ENCODE measurements at regions not wholly inside any gene's neighbourhood (a gene's known extent, or its start where the extent isn't known, plus 50 kb on each side); places are given as distances from the start of the nearest gene placed in this dataset.
"Not testable (repeated sequence)": the region's sequence is repeated elsewhere in the genome, so short reads cannot be mapped to it uniquely, and the experiment has no call there.

- peaks cover 2% of the 10 kb centered on the region; the same call in 1 of the 2 replicates for H3K4me1 ChIP-seq (ENCODE audit: insufficient read depth, low read length)
- no peaks in the 10 kb centered on the region for H3K36me3 ChIP-seq (ENCODE audit: insufficient read depth, low read length)
- no peak overlapping the region for H3K9ac ChIP-seq (ENCODE audit: low read depth, low read length)
- H3K9me3 ChIP-seq (ENCODE audit: control insufficient read depth, insufficient read depth, low read length): peaks cover 2% of the 10 kb centered on the region; the same call in 1 of the 2 replicates
Measured at GRCh38 chr9:107767711-107768110, 278.1 kb upstream of the KLF4 start.

DNA sequence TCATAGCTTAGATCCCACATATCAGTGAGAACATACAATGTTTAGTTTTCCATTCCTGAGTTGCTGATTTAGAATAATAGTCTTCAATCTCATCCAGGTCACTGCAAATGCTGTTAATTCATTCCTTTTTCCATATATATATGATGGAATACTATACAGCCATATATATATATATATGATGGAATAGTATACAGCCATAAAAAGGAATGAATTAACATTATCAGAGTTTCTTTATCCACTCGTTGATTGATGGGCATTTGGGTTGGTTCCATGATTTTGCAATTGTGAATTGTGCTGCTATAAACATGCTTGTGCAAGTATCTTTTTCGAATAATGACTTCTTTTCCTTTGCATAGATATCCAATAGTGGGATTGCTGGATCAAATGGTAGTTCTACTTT lies 273.9 kb upstream of the KLF4 start:
- H3K9me3 ChIP-seq (ENCODE audit: control insufficient read depth, insufficient read depth, low read length); H3K36me3 ChIP-seq (ENCODE audit: insufficient read depth, low read length); H3K9ac ChIP-seq (ENCODE audit: low read depth, low read length); H3K4me1 ChIP-seq (ENCODE audit: insufficient read depth, low read length): not testable (repeated sequence)

GRCh38 chr9:107761307-107761706 lies 271.7 kb upstream of the KLF4 start:
- H3K4me1 ChIP-seq (ENCODE audit: insufficient read depth, low read length): no peaks in the 10 kb centered on the region
- H3K9ac ChIP-seq (ENCODE audit: low read depth, low read length): no peak overlapping the region
- H3K9me3 ChIP-seq (ENCODE audit: control insufficient read depth, insufficient read depth, low read length): no peaks in the 10 kb centered on the region
- no peaks in the 10 kb centered on the region for H3K36me3 ChIP-seq (ENCODE audit: insufficient read depth, low read length)

- Histone ChIP-seq H3K9me3 (ENCODE audit: control insufficient read depth, insufficient read depth, low read length) (no peaks in the 10 kb centered on the region), H3K36me3 (ENCODE audit: insufficient read depth, low read length) (no peaks in the 10 kb centered on the region), H3K9ac (ENCODE audit: low read depth, low read length) (no peak overlapping the region), H3K4me1 (ENCODE audit: insufficient read depth, low read length) (no peaks in the 10 kb centered on the region)
Measured at GRCh38 chr9:107760469-107761242, 271.1 kb upstream of the KLF4 start.

- Histone ChIP-seq H3K4me1 (ENCODE audit: insufficient read depth, low read length) (peaks cover 8% of the 10 kb centered on the region; the same call in 1 of the 2 replicates), H3K36me3 (ENCODE audit: insufficient read depth, low read length) (no peaks in the 10 kb centered on the region), H3K9ac (ENCODE audit: low read depth, low read length) (no peak overlapping the region), H3K9me3 (ENCODE audit: control insufficient read depth, insufficient read depth, low read length) (no peaks in the 10 kb centered on the region)
Measured at GRCh38 chr9:107759823-107760166, 270.2 kb upstream of the KLF4 start.

DNA sequence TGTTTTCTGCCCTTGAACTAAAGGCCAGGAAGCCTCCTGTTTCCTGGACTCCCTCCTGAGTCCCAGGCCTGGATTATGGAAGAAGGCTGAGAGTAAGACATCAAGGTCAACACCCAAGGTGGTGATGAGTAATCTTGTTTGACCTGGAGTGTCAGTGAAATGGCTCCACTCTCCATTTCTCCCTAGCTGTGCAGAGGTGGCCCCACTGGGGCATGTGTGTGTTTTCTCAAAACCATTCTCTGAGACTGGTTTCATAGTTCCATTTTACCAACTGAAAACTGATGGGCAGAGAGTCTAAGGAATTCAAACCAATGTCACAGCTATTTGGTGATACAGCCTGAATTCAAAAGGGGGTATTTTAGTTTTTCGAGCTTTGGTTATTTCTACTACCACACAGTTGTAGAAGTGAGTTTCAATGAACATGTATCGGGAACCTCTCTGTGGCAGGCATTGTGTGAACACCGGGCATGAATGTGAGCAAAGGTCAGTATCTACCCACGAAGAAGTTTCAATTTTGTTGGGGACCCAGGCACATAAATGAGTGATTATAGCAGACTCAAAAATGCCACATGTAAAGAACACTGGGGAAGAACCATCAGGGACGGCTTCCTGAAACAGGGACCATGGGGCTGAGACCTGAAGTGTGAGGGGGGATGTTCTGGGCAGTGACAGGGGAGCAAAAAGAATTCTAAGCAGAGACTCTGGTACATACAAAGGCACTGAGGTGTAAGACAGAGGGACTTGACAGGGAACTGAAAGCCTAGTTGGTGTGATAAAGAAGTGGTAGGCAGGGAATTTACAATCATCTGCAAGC lies 269.6 kb upstream of the KLF4 start:
- Histone ChIP-seq H3K9me3 (ENCODE audit: control insufficient read depth, insufficient read depth, low read length) (no peaks in the 10 kb centered on the region), H3K9ac (ENCODE audit: low read depth, low read length) (no peak overlapping the region), H3K36me3 (ENCODE audit: insufficient read depth, low read length) (no peaks in the 10 kb centered on the region), H3K4me1 (ENCODE audit: insufficient read depth, low read length) (peaks cover 8% of the 10 kb centered on the region; the same call in 1 of the 2 replicates)

DNA sequence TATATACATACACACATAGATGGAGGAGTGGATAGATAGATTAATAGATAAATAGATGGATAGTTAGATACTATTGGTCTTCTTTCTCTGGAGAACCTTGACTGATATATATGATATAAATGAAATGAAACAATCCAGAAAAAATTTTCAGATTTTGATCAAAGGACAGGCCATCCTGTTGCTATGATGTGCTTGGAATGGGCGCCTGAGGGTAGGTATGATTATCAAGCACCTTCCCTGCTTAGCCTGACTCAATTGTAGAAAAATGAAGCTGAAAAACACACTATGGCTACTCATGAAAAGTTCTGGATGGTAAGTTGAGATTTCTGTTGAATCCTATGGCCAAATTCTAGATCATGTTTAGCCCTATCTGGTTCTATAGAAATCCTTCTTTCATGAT lies 266.5 kb upstream of the KLF4 start:
- peaks cover 19% of the 10 kb centered on the region for H3K4me1 ChIP-seq (ENCODE audit: insufficient read depth, low read length)
- H3K36me3 ChIP-seq (ENCODE audit: insufficient read depth, low read length): no peaks in the 10 kb centered on the region
- no peak overlapping the region for H3K9ac ChIP-seq (ENCODE audit: low read depth, low read length)
- no peaks in the 10 kb centered on the region for H3K9me3 ChIP-seq (ENCODE audit: control insufficient read depth, insufficient read depth, low read length)

GRCh38 chr9:107755246-107755645 lies 265.7 kb upstream of the KLF4 start:
- Histone ChIP-seq H3K9ac (ENCODE audit: low read depth, low read length) (no peak overlapping the region), H3K4me1 (ENCODE audit: insufficient read depth, low read length) (peaks cover 26% of the 10 kb centered on the region), H3K9me3 (ENCODE audit: control insufficient read depth, insufficient read depth, low read length) (no peaks in the 10 kb centered on the region), H3K36me3 (ENCODE audit: insufficient read depth, low read length) (no peaks in the 10 kb centered on the region)

- H3K9me3 ChIP-seq (ENCODE audit: control insufficient read depth, insufficient read depth, low read length): no peaks in the 10 kb centered on the region
- no peaks in the 10 kb centered on the region for H3K36me3 ChIP-seq (ENCODE audit: insufficient read depth, low read length)
- H3K9ac ChIP-seq (ENCODE audit: low read depth, low read length): no peak overlapping the region
- H3K4me1 ChIP-seq (ENCODE audit: insufficient read depth, low read length): peaks cover 37% of the 10 kb centered on the region
Measured at GRCh38 chr9:107751567-107752210, 262.1 kb upstream of the KLF4 start.

GRCh38 chr9:107750741-107751566 lies 261.4 kb upstream of the KLF4 start:
- H3K9ac ChIP-seq (ENCODE audit: low read depth, low read length): no peak overlapping the region
- H3K36me3 ChIP-seq (ENCODE audit: insufficient read depth, low read length): no peaks in the 10 kb centered on the region
- peaks cover 37% of the 10 kb centered on the region for H3K4me1 ChIP-seq (ENCODE audit: insufficient read depth, low read length)
- no peaks in the 10 kb centered on the region for H3K9me3 ChIP-seq (ENCODE audit: control insufficient read depth, insufficient read depth, low read length)

- Histone ChIP-seq H3K4me1 (ENCODE audit: insufficient read depth, low read length) (peaks cover 30% of the 10 kb centered on the region), H3K36me3 (ENCODE audit: insufficient read depth, low read length) (no peaks in the 10 kb centered on the region), H3K9me3 (ENCODE audit: control insufficient read depth, insufficient read depth, low read length) (no peaks in the 10 kb centered on the region), H3K9ac (ENCODE audit: low read depth, low read length) (no peak overlapping the region; the same call in 1 of the 2 replicates)
Measured at GRCh38 chr9:107749787-107750444, 260.3 kb upstream of the KLF4 start.

DNA sequence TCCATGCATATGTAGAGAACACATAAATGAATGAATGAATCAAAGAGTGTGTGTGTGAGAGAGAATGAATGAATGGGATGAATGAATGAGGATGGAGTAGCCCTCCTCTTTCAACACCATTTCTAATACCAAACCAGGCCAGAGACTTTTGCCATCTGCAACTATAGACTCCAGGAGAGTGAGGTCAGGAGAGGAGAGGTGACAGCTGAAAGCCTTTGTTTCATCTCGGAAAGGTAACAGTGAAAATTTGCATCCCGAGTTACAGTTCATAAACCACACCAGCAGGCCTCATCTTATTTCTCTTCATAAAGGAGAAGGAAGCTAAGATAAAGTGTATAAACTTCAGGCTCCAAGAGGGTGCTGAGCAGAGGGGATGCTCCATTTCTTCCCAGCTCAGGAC lies 255.3 kb upstream of the KLF4 start:
- Histone ChIP-seq H3K36me3 (ENCODE audit: insufficient read depth, low read length) (no peaks in the 10 kb centered on the region), H3K9me3 (ENCODE audit: control insufficient read depth, insufficient read depth, low read length) (no peaks in the 10 kb centered on the region), H3K4me1 (ENCODE audit: insufficient read depth, low read length) (peaks cover 8% of the 10 kb centered on the region; the same call in 1 of the 2 replicates), H3K9ac (ENCODE audit: low read depth, low read length) (no peak overlapping the region)

DNA sequence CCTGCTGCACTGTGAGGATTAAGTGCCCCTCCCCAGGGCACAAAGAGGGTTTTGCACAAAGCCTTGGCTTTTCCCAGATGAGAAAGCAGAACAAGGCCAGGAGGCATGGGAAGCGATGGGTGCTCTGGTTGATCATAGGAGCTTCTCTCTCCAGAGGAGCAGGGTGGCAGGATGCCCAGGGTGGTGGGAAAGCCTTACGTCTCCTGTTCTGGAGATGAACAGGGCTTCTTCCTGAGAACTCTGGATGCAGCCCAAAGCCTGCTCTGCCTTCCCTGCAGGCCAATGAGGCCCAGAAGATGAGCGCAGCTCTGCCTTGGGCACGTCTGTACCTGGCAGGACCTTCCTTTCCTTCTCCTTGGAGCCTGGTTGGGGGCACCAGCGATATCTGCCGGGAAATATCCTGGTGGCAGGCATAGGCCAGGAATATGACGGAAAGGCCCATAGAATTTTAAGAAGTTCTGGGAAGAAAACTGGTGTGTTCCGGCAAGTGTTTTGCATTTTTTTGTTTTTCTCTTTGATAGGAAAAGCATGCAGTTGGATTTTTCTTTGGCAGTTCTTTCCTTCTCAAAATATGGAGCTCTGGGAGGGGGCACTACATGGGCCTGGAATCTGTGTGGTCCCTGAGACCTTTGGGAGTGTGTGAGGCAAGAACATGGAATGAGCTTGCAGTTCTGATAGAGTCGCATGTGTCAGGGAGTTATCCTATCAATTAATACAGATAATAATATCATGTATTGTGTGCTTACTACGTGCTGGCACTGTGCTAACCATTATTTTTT lies 253.2 kb upstream of the KLF4 start:
- Histone ChIP-seq H3K36me3 (ENCODE audit: insufficient read depth, low read length) (no peaks in the 10 kb centered on the region), H3K9ac (ENCODE audit: low read depth, low read length) (no peak overlapping the region), H3K4me1 (ENCODE audit: insufficient read depth, low read length) (no peaks in the 10 kb centered on the region), H3K9me3 (ENCODE audit: control insufficient read depth, insufficient read depth, low read length) (no peaks in the 10 kb centered on the region)

Data from ES-I3 (cell line).